ENCODE measurements at regions not wholly inside any gene's neighbourhood (a gene's known extent, or its start where the extent isn't known, plus 50 kb on each side); places are given as distances from the start of the nearest gene placed in this dataset.

DNA sequence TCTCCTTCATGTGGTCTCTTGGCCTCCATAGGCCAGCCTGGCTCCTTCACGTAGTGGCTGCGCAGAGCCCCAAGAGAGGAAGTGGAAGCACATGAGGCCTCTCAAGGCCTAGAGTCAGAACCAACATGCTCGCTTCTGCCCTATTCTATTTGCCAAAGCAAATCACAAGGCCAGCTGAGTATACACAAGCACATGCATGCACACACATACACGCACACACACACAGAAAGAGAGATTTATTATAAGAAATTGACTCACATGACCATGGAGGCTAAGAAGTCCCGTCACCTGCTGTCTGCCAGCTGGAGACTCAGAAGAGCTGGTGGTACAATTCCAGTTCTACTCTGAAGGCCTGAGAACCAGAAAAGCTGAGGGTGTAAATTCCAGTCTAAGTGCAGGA is 64.3 kb upstream of the NRP1 start:
- no CpG with 5 or more reads among the region's 5 CpGs for WGBS (ENCODE audit: extremely low coverage, insufficient coverage, insufficient read length)
- no peak overlapping the region for H4K12ac ChIP-seq (ENCODE audit: low read depth, low read length)

DNA sequence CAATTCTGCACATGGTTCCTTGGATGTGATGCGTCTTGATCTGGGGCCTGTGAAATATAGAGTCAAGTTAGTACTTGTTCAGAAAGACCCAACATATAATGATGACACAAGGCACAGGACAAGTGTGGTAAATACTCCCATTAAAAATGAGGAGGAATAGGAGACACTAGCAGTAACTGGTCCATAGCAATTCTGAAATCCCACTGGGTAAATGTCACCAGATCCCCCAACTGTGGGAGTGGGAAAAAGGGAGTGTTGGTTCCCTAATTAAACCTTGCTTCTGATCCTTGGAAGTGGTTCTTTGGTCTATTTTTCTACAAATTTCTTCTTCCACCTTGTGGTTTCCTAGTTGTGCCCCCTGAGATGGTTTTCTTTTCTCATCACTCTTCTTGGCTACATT is 62.5 kb upstream of the NRP1 start:
- Histone ChIP-seq H3K79me1 (ENCODE audit: low read length) (no peaks in the 10 kb centered on the region), H2BK5ac (ENCODE audit: low read depth, low read length, poor library complexity) (no peak overlapping the region), H3K9ac (ENCODE audit: low read length) (no peak overlapping the region), H3K4me1 (ENCODE audit: control insufficient read depth in 1 of 2, insufficient read depth in 2 of 2, low read length in 2 of 2) (peaks cover 0 to 3% of the 10 kb centered on the region in 2 experiments), H3K4me3 (ENCODE audit: low read depth, low read length) (no peak overlapping the region), H3K27me3 (ENCODE audit: insufficient read depth, low read length) (no peaks in the 10 kb centered on the region), H3K4ac (ENCODE audit: low read depth, low read length) (no peak overlapping the region), H2BK12ac (ENCODE audit: low read length) (no peak overlapping the region), H2BK120ac (ENCODE audit: insufficient read depth, low read length, poor library complexity) (no peak overlapping the region), H2AK5ac (ENCODE audit: low read length) (no peak overlapping the region), H3K36me3 (ENCODE audit: control insufficient read depth in 1 of 2, insufficient read depth in 2 of 2, low read length in 2 of 2) (no peaks in the 10 kb centered on the region), H3K9me3 (ENCODE audit: insufficient read depth, low read depth, low read length) (no peaks in the 10 kb centered on the region), H3K79me2 (ENCODE audit: control insufficient read depth, insufficient read depth, low read length, poor library complexity) (no peaks in the 10 kb centered on the region), H3K18ac (ENCODE audit: low read length) (no peak overlapping the region), H3K14ac (ENCODE audit: low read length) (no peak overlapping the region), H4K12ac (ENCODE audit: low read depth, low read length) (no peak overlapping the region), H3K27ac (ENCODE audit: low read depth, low read length) (no peak overlapping the region), H2AFZ (ENCODE audit: insufficient read depth, low read length, poor library complexity) (no peak overlapping the region), H4K91ac (ENCODE audit: low read depth, low read length) (no peak overlapping the region), H3K4me2 (ENCODE audit: low read length) (no peak overlapping the region), H4K8ac (ENCODE audit: low read depth, low read length) (no peak overlapping the region), H3K23ac (ENCODE audit: low read length) (no peak overlapping the region)
- no peak for DNase-seq
- no CpG with 5 or more reads among the region's 1 CpG for WGBS (ENCODE audit: extremely low coverage, insufficient coverage, insufficient read length)

More for the DNA sequence above, 64.3 kb upstream of the NRP1 start:
- H2AK5ac ChIP-seq (ENCODE audit: low read length) = no peak overlapping the region
- H3K14ac ChIP-seq (ENCODE audit: low read length) = no peak overlapping the region
- H4K8ac ChIP-seq (ENCODE audit: low read depth, low read length) = no peak overlapping the region
- H3K27ac ChIP-seq (ENCODE audit: low read depth, low read length) = no peak overlapping the region
- no peak overlapping the region for H2BK5ac ChIP-seq (ENCODE audit: low read depth, low read length, poor library complexity)
- DNase-seq = no peak
- H3K27me3 ChIP-seq (ENCODE audit: insufficient read depth, low read length) = no peaks in the 10 kb centered on the region
- H2BK12ac ChIP-seq (ENCODE audit: low read length) = no peak overlapping the region
- no peaks in the 10 kb centered on the region for H3K9me3 ChIP-seq (ENCODE audit: insufficient read depth, low read depth, low read length)
- H3K79me1 ChIP-seq (ENCODE audit: low read length) = no peaks in the 10 kb centered on the region
- H2BK120ac ChIP-seq (ENCODE audit: insufficient read depth, low read length, poor library complexity) = no peak overlapping the region
- no peak overlapping the region for H3K4me3 ChIP-seq (ENCODE audit: low read depth, low read length)
- no peak overlapping the region for H3K4me2 ChIP-seq (ENCODE audit: low read length)
- no peak overlapping the region for H4K91ac ChIP-seq (ENCODE audit: low read depth, low read length)
- no peak overlapping the region for H3K23ac ChIP-seq (ENCODE audit: low read length)
- H3K79me2 ChIP-seq (ENCODE audit: control insufficient read depth, insufficient read depth, low read length, poor library complexity) = no peaks in the 10 kb centered on the region
- no peaks in the 10 kb centered on the region for H3K4me1 ChIP-seq (ENCODE audit: control insufficient read depth in 1 of 2, insufficient read depth in 2 of 2, low read length in 2 of 2)
- H3K18ac ChIP-seq (ENCODE audit: low read length) = no peak overlapping the region
- no peak overlapping the region for H3K4ac ChIP-seq (ENCODE audit: low read depth, low read length)
- H2AFZ ChIP-seq (ENCODE audit: insufficient read depth, low read length, poor library complexity) = no peak overlapping the region
- H3K9ac ChIP-seq (ENCODE audit: low read length) = no peak overlapping the region
- H3K36me3 ChIP-seq (ENCODE audit: control insufficient read depth in 1 of 2, insufficient read depth in 2 of 2, low read length in 2 of 2) = no peaks in the 10 kb centered on the region

DNA sequence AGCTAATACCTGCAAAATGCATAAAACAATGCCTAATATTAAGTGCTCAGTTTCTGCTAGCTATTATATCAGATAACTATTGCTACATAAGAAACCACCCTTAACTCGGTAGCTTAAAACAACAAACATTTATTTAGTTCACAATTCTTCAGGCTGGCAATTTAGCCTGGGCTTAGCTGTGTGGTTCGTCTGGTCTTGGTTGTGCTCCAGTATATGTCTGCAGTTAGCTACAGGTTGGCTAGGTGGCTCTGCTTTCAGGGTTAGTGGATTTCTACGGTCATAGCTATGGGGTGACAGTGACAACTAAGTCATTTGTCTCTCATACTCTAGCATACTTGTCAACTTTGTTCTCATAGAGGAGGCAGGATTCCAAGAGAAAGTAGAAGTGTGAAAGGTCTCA is 61.8 kb upstream of the NRP1 start:
- H2BK5ac ChIP-seq (ENCODE audit: low read depth, low read length, poor library complexity) = no peak overlapping the region
- H3K4me1 ChIP-seq (ENCODE audit: control insufficient read depth in 1 of 2, insufficient read depth in 2 of 2, low read length in 2 of 2) = peaks cover 0 to 3% of the 10 kb centered on the region in 2 experiments
- H4K91ac ChIP-seq (ENCODE audit: low read depth, low read length) = no peak overlapping the region
- no peak for DNase-seq
- H3K14ac ChIP-seq (ENCODE audit: low read length) = no peak overlapping the region
- H3K79me2 ChIP-seq (ENCODE audit: control insufficient read depth, insufficient read depth, low read length, poor library complexity) = no peaks in the 10 kb centered on the region
- H3K18ac ChIP-seq (ENCODE audit: low read length) = no peak overlapping the region
- no peak overlapping the region for H3K4me2 ChIP-seq (ENCODE audit: low read length)
- WGBS (ENCODE audit: extremely low coverage, insufficient coverage, insufficient read length) = no CpG with 5 or more reads among the region's 3 CpGs
- H3K79me1 ChIP-seq (ENCODE audit: low read length) = no peaks in the 10 kb centered on the region
- H2AK5ac ChIP-seq (ENCODE audit: low read length) = no peak overlapping the region
- no peaks in the 10 kb centered on the region for H3K9me3 ChIP-seq (ENCODE audit: insufficient read depth, low read depth, low read length)
- H2BK120ac ChIP-seq (ENCODE audit: insufficient read depth, low read length, poor library complexity) = no peak overlapping the region
- no peak overlapping the region for H3K23ac ChIP-seq (ENCODE audit: low read length)
- no peak overlapping the region for H2AFZ ChIP-seq (ENCODE audit: insufficient read depth, low read length, poor library complexity)
- no peaks in the 10 kb centered on the region for H3K27me3 ChIP-seq (ENCODE audit: insufficient read depth, low read length)
- H3K4ac ChIP-seq (ENCODE audit: low read depth, low read length) = no peak overlapping the region
- no peak overlapping the region for H3K27ac ChIP-seq (ENCODE audit: low read depth, low read length)
- no peak overlapping the region for H3K9ac ChIP-seq (ENCODE audit: low read length)
- no peak overlapping the region for H4K8ac ChIP-seq (ENCODE audit: low read depth, low read length)
- H2BK12ac ChIP-seq (ENCODE audit: low read length) = no peak overlapping the region
- no peak overlapping the region for H3K4me3 ChIP-seq (ENCODE audit: low read depth, low read length)
- no peaks in the 10 kb centered on the region for H3K36me3 ChIP-seq (ENCODE audit: control insufficient read depth in 1 of 2, insufficient read depth in 2 of 2, low read length in 2 of 2)
- no peak overlapping the region for H4K12ac ChIP-seq (ENCODE audit: low read depth, low read length)

DNA sequence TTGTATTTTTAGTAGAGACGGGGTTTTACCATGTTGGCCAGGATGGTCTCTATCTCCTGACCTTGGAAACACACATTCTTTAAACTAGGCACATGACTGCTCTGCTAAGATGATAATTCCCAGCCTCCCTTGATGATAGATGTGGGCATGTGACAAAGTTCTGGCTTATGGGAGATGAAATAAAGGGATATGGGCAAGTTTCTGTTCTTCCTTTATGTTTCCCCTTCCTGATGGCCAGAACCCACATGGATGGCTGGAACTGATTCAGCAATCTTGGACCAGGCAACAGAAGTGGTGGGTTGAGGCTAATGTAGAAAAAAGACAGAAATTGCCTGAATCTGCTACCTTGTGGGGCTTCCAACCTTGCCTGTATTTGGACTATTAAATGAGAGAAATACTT is 60.7 kb upstream of the NRP1 start:
- no peak for DNase-seq
- Histone ChIP-seq H3K27ac (ENCODE audit: low read depth, low read length) (no peak overlapping the region), H3K14ac (ENCODE audit: low read length) (no peak overlapping the region), H4K8ac (ENCODE audit: low read depth, low read length) (no peak overlapping the region), H2BK12ac (ENCODE audit: low read length) (no peak overlapping the region), H3K18ac (ENCODE audit: low read length) (no peak overlapping the region), H3K79me2 (ENCODE audit: control insufficient read depth, insufficient read depth, low read length, poor library complexity) (no peaks in the 10 kb centered on the region), H3K36me3 (ENCODE audit: control insufficient read depth in 1 of 2, insufficient read depth in 2 of 2, low read length in 2 of 2) (no peaks in the 10 kb centered on the region), H3K4me2 (ENCODE audit: low read length) (no peak overlapping the region), H3K27me3 (ENCODE audit: insufficient read depth, low read length) (no peaks in the 10 kb centered on the region), H3K23ac (ENCODE audit: low read length) (no peak overlapping the region), H3K4ac (ENCODE audit: low read depth, low read length) (no peak overlapping the region), H2BK5ac (ENCODE audit: low read depth, low read length, poor library complexity) (no peak overlapping the region), H3K4me3 (ENCODE audit: low read depth, low read length) (no peak overlapping the region), H3K79me1 (ENCODE audit: low read length) (no peaks in the 10 kb centered on the region), H4K91ac (ENCODE audit: low read depth, low read length) (no peak overlapping the region), H3K9ac (ENCODE audit: low read length) (no peak overlapping the region), H2AK5ac (ENCODE audit: low read length) (no peak overlapping the region), H4K12ac (ENCODE audit: low read depth, low read length) (no peak overlapping the region), H2BK120ac (ENCODE audit: insufficient read depth, low read length, poor library complexity) (no peak overlapping the region), H3K9me3 (ENCODE audit: insufficient read depth, low read depth, low read length) (no peaks in the 10 kb centered on the region), H3K4me1 (ENCODE audit: control insufficient read depth in 1 of 2, insufficient read depth in 2 of 2, low read length in 2 of 2) (peaks cover 0 to 3% of the 10 kb centered on the region in 2 experiments), H2AFZ (ENCODE audit: insufficient read depth, low read length, poor library complexity) (no peak overlapping the region)
- no CpG with 5 or more reads among the region's 1 CpG for WGBS (ENCODE audit: extremely low coverage, insufficient coverage, insufficient read length)

Data from trophoblast cell (in vitro differentiated cells and primary cell).